ENCODE measurements at regions not wholly inside any gene's neighbourhood (a gene's known extent, or its start where the extent isn't known, plus 50 kb on each side); places are given as distances from the start of the nearest gene placed in this dataset.

- Histone ChIP-seq H3K27me3 (ENCODE audit: control insufficient read depth in 2 of 2, insufficient read depth in 2 of 2, low read length in 2 of 2) (peaks cover 0 to under 1% of the 10 kb centered on the region in 2 experiments), H3K4me2 (ENCODE audit: insufficient read depth, low read length) (no peak overlapping the region), H3K4me1 (ENCODE audit: control insufficient read depth, extremely low read depth, insufficient read depth, low read length) (no peaks in the 10 kb centered on the region), H3K4me3 (replicated peaks in 1 of 3; ENCODE audit: insufficient read depth in 1 of 3, low read depth in 1 of 3, low read length in 3 of 3) (no peak overlapping the region), H3K9me3 (replicated peaks; ENCODE audit: control insufficient read depth, insufficient read depth, low read length) (no peaks in the 10 kb centered on the region), H4K20me1 (replicated peaks; ENCODE audit: control insufficient read depth, extremely low read depth, insufficient read depth, low read length) (no peaks in the 10 kb centered on the region), H3K27ac (ENCODE audit: insufficient read depth, low read depth, low read length) (no peak overlapping the region), H2AFZ (ENCODE audit: low read depth, low read length) (no peak overlapping the region), H3K79me2 (ENCODE audit: control insufficient read depth, insufficient read depth, low read length) (no peaks in the 10 kb centered on the region), H3K36me3 (ENCODE audit: control insufficient read depth in 2 of 2, extremely low read depth in 1 of 2, insufficient read depth in 2 of 2, low read length in 2 of 2) (no peaks in the 10 kb centered on the region), H3K9me1 (replicated peaks; ENCODE audit: control insufficient read depth, extremely low read depth, insufficient read depth, low read length) (no peaks in the 10 kb centered on the region), H3K9ac (replicated peaks; ENCODE audit: extremely low read depth, insufficient read depth, low read length) (no peak overlapping the region)
- CTCF ChIA-PET, result no interaction called here
- DNase-seq (ENCODE audit: low read depth, low spot score) (no peak), FAIRE-seq (no peak)
- TF ChIP-seq EZH2 (IDR thresholded peaks at IDR 0.05; ENCODE audit: borderline replicate concordance, low read depth, low read length, severe bottlenecking), result no peak
- TF ChIP-seq MYC (IDR thresholded peaks at IDR 0.05; ENCODE audit: low read depth, low read length), result no peak
- no peak for TF ChIP-seq CTCF (IDR thresholded peaks at IDR 0.05; ENCODE audit: extremely low read depth in 1 of 2, insufficient read depth in 1 of 2, low read depth in 1 of 2, low read length in 2 of 2)
- TF ChIP-seq POLR2AphosphoS5 (IDR thresholded peaks at IDR 0.05; ENCODE audit: insufficient read depth, low read depth, low read length), result no peak
- no peak for TF ChIP-seq JUN (IDR thresholded peaks at IDR 0.05; ENCODE audit: borderline replicate concordance, insufficient read depth, insufficient read length, low read depth)
- TF ChIP-seq MAX (IDR thresholded peaks at IDR 0.05; ENCODE audit: insufficient read depth, insufficient read length), result no peak
- TF ChIP-seq POLR2A (IDR thresholded peaks at IDR 0.05; ENCODE audit: low read depth, low read length), result no peak
- TF ChIP-seq GATA2 (IDR thresholded peaks at IDR 0.05; ENCODE audit: insufficient read depth, insufficient read length, low read depth, low read length), result no peak
- TF ChIP-seq FOS (IDR thresholded peaks at IDR 0.05; ENCODE audit: borderline replicate concordance, insufficient read depth, low read length), result no peak
- POLR2A ChIA-PET, result no interaction called here
- dilution Hi-C loops (cut with MboI; ENCODE audit: extremely low pct_ligation_motif_present, low sequenced_read_pairs) (no loop called here), intact Hi-C loops (cut with micrococcal nuclease) (no loop called here)
- BruUV-seq (replicated peaks), result no TSS peak
Observed at GRCh38 chr4:112002248-112002661, 143.0 kb upstream of the FAM241A start.

All from endothelial cell of umbilical vein (primary cell).